ENCODE measurements at regions not wholly inside any gene's neighbourhood (a gene's known extent, or its start where the extent isn't known, plus 50 kb on each side); places are given as distances from the start of the nearest gene placed in this dataset.

- no peaks in the 10 kb centered on the region for H3K4me1 Mint-ChIP-seq (ENCODE audit: unreplicated experiment)
- H3K36me3 Mint-ChIP-seq (ENCODE audit: low read depth, unreplicated experiment) = no peaks in the 10 kb centered on the region
- no peak for TF ChIP-seq CTCF (IDR thresholded peaks at IDR 0.05; ENCODE audit: unreplicated experiment)
- no peaks in the 10 kb centered on the region for H3K27me3 Mint-ChIP-seq (ENCODE audit: unreplicated experiment)
- H3K4me3 Mint-ChIP-seq (ENCODE audit: unreplicated experiment) = no peak overlapping the region
- no peak for DNase-seq (ENCODE audit: low spot score)
- no peak overlapping the region for H3K27ac Mint-ChIP-seq (ENCODE audit: unreplicated experiment)
- H3K9me3 Mint-ChIP-seq (ENCODE audit: unreplicated experiment) = no peaks in the 10 kb centered on the region
Measured at GRCh38 chr9:73583576-73583975, 431.9 kb downstream of the ANXA1 start.

GRCh38 chr9:73595036-73595545 lies 443.4 kb downstream of the ANXA1 start:
- no peak for DNase-seq (ENCODE audit: low spot score)
- TF ChIP-seq CTCF (IDR thresholded peaks at IDR 0.05; ENCODE audit: unreplicated experiment) = no peak
- no peak overlapping the region for H3K27ac Mint-ChIP-seq (ENCODE audit: unreplicated experiment)

DNA sequence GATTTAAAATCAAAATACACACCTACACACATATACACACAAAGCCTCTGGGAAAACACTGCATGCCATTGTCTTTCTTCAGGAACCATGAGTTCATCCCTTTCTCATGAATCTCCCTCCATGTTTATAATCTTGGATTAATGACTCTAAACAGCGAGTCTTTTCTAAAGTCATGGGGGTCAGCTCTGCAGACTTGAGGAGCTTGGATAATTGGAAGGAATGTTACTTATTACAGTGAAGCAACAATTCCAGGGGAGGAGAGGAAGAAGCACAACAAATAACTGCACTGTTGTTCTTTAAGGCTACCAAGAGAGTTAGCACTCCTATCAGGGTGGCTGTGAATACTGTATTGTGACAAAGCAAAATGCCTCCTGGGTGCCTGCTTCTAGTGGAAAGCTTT lies 444.7 kb downstream of the ANXA1 start:
- no peaks in the 10 kb centered on the region for H3K9me3 Mint-ChIP-seq (ENCODE audit: unreplicated experiment)
- no peaks in the 10 kb centered on the region for H3K27me3 Mint-ChIP-seq (ENCODE audit: unreplicated experiment)
- no peak for TF ChIP-seq CTCF (IDR thresholded peaks at IDR 0.05; ENCODE audit: unreplicated experiment)
- DNase-seq (ENCODE audit: low spot score) = no peak
- peaks cover 8% of the 10 kb centered on the region for H3K4me1 Mint-ChIP-seq (ENCODE audit: unreplicated experiment)
- no peak overlapping the region for H3K4me3 Mint-ChIP-seq (ENCODE audit: unreplicated experiment)
- H3K36me3 Mint-ChIP-seq (ENCODE audit: low read depth, unreplicated experiment) = no peaks in the 10 kb centered on the region
- H3K27ac Mint-ChIP-seq (ENCODE audit: unreplicated experiment) = no peak overlapping the region

More at GRCh38 chr9:73595036-73595545, 443.4 kb downstream of the ANXA1 start:
- H3K4me1 Mint-ChIP-seq (ENCODE audit: unreplicated experiment) = peaks cover 8% of the 10 kb centered on the region
- no peaks in the 10 kb centered on the region for H3K9me3 Mint-ChIP-seq (ENCODE audit: unreplicated experiment)
- no peak overlapping the region for H3K4me3 Mint-ChIP-seq (ENCODE audit: unreplicated experiment)
- H3K27me3 Mint-ChIP-seq (ENCODE audit: unreplicated experiment) = no peaks in the 10 kb centered on the region
- no peaks in the 10 kb centered on the region for H3K36me3 Mint-ChIP-seq (ENCODE audit: low read depth, unreplicated experiment)

- Mint-ChIP-seq H3K36me3 (ENCODE audit: low read depth, unreplicated experiment) (no peaks in the 10 kb centered on the region), H3K4me3 (ENCODE audit: unreplicated experiment) (no peak overlapping the region), H3K4me1 (ENCODE audit: unreplicated experiment) (peaks cover 8% of the 10 kb centered on the region), H3K27me3 (ENCODE audit: unreplicated experiment) (no peaks in the 10 kb centered on the region), H3K9me3 (ENCODE audit: unreplicated experiment) (no peaks in the 10 kb centered on the region), H3K27ac (ENCODE audit: unreplicated experiment) (no peak overlapping the region)
- TF ChIP-seq CTCF (IDR thresholded peaks at IDR 0.05; ENCODE audit: unreplicated experiment) = no peak
- DNase-seq (ENCODE audit: low spot score) = no peak
Measured at GRCh38 chr9:73597039-73597438, 445.4 kb downstream of the ANXA1 start.

DNA sequence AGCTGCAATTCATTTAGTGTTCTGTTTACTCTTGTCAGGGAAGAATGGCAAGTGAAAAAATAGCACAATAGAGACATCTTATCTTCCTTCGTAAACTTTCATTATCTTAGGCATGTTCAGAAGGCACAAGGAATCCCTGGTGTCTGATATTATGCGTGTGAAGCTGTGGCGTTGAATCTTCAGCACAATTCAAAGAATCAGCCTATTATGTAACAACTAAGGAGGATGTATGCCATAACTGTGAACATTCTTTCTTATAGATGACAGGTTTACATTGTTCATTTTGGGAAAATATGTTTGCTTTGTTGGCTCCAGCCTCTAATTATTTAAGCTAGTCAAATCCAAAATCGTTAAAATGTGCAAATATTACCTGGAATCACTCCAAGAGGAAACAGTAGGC lies 446.1 kb downstream of the ANXA1 start:
- Mint-ChIP-seq H3K4me1 (ENCODE audit: unreplicated experiment) (peaks cover 8% of the 10 kb centered on the region), H3K27ac (ENCODE audit: unreplicated experiment) (no peak overlapping the region), H3K9me3 (ENCODE audit: unreplicated experiment) (no peaks in the 10 kb centered on the region), H3K27me3 (ENCODE audit: unreplicated experiment) (no peaks in the 10 kb centered on the region), H3K4me3 (ENCODE audit: unreplicated experiment) (no peak overlapping the region), H3K36me3 (ENCODE audit: low read depth, unreplicated experiment) (no peaks in the 10 kb centered on the region)
- no peak for TF ChIP-seq CTCF (IDR thresholded peaks at IDR 0.05; ENCODE audit: unreplicated experiment)
- DNase-seq (ENCODE audit: low spot score) = no peak
